Cardiac septum (tissue), 1 donor: ENCODE measurements at regions not wholly inside any gene's neighbourhood (a gene's known extent, or its start where the extent isn't known, plus 50 kb on each side); places are given as distances from the start of the nearest gene placed in this dataset.

ENCODE experiments used
- DNase-seq: peaks from one replicate; pipeline ENCODE4 v3.0.0-alpha.2; 2020; ENCODE audit warnings: low spot score
- intact Hi-C: fragments of 100-400 bp; cut with DNase I; formaldehyde crosslinking; loops from one replicate; pipeline ENCODE4 v1.14.0; 2022
- donor health status: DM: no; HTN: no; CAD: no.

DNA sequence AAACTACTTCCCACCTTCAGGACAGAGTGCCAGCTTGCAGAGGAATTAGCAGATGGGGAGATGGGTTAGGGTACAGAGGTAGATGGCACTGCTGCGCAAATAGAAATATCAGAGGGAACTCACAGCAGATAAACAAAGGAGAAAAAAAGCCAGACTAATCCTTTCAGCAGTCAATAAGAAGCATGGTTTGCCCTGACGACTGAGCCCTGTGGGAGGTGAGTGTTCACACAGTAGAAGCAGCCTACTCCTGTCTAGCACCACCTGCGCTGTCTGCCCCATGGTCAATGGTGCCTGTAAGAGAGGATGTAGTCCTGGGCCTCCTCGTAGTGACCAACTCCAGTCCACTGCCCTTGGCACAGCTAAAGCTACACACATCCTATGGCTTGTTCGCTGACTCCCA lies 174.1 kb downstream of the IBTK start:
- intact Hi-C loops: no loop called here
- no peak for DNase-seq

DNA sequence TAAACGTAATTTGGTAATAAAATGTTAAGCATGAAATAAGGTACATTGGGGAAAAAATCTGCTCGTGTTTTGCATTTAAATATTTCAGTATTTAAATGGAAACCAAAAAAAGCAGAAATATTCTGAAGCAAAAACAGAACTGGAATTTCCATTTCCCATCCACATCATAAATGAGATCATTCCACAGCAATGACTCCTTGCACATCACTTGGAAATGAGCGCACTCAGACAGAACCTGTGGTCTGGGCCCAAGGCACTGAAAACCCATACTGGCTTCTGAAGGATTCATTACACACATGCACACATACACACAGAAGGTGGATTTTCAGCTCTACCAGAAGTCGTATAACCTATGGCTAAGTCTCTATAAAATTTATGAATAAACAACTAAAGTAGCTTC lies 174.8 kb downstream of the IBTK start:
- DNase-seq: no peak
- intact Hi-C loops: no loop called here

DNA sequence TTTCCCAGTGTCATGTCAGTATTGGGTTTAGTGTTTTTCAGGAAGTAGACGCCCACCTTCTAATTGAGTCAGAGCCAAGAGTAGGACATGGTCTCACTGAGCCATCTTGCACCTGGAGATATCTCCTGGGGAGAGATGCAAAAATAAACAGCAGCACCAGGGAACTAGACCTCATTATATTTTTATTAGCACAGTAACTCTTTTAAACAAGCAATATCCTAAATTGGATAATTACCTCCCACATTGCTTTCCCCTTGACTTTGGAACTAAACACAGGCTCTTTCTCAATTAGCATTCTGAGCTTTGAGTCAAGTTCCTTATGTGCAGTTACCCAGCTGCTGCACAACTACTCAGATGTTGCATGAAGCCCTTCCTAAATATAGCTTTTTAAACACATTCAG lies 175.4 kb downstream of the IBTK start:
- intact Hi-C loops: no loop called here
- DNase-seq: no peak

DNA sequence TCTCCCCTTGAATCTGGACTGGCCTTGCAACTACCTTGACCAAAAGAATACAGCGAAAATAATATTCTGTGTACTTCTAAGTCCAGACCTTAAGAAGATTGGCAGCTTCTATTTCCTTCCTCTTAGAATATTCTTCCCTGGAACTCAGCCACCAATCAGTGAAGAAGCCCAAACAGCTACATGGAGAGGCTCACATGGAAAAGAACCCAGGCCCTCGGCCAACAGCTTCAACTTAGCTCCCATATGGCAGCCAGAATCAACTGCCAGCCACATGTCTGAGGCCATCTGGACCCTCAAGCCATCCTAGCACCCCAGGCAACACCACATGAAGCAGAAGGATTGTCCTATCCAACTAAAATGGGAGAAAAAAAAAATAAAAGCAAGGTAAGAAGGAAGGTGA lies 178.8 kb downstream of the IBTK start:
- intact Hi-C loops: no loop called here
- no peak for DNase-seq

DNA sequence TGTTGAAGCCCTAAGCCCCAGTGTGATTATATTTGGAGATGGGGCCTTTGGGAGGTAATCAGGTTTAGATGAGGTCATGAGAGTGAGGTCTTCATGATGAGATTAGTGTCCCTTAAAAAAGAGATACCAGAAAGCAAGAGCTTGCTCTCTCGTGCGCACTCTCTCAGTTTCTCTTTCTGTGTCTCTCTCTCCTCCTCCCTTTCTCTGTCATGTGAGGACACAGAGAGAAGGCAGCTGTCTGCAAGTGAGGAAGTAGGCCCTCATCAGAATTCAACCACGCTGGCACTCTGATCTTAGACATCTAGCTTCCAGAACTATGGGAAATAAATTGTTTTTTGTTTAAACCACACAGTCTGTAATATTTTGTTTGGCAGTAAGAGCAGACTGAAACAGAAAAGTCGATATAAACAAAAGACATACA lies 180.5 kb downstream of the IBTK start:
- DNase-seq: no peak
- intact Hi-C loops: no loop called here

DNA sequence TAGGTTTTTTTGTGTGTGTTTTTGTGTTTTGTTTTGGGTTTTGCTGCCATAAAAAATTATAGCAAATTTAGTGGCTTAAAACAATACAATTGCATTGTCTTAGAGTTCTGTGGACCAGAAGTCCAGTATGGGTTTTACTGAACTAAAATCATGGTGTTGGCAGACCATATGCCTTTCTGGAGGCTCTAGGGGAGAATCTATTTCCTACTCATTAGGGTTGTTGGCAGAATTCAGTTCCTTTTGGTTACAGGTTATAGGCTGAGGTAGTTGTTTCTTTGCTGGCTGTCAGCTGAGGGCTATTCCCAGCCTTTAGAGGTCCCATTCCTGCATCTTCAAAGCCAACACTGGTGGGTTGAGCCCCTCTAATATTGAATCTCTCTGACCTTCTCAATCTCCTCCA lies 181.3 kb downstream of the IBTK start:
- intact Hi-C loops: no loop called here
- DNase-seq: no peak

DNA sequence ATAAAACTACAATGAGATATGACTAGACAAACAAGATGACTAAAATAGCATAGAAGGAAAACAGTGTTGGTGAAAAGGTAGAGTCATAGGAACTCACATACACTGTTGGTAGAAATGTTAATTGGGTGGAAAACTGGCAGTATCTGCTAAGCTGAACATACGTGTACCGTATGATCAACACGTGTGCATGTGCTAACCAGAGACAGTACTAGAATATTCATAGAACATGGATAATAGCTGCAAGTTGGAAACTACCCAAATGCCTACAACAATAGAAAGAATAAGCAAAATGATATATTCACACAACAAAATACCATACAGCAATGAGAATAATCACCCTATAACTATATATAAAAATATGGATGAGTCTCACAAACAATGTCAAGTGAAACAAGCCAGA lies 184.0 kb downstream of the IBTK start:
- intact Hi-C loops: no loop called here
- no peak for DNase-seq

DNA sequence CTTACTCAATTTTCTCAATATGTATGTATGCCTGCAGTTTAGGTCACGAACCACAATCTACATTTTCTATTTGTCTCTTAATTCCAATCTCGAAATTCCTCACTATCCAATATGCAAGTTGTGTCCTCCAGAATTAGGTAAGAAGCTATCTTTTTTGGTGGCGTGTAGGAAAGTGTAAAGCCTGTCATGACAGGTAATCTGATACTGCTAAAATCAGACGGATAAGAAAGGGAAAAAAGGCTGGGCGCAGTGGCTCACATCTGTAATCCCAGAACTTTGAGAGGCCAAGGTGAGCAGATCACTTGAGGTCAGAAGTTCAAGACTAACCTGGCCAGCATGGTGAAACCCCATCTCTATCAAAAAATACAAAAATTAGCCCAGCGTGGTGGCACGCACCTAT lies 185.3 kb downstream of the IBTK start:
- DNase-seq: no peak
- intact Hi-C loops: no loop called here

DNA sequence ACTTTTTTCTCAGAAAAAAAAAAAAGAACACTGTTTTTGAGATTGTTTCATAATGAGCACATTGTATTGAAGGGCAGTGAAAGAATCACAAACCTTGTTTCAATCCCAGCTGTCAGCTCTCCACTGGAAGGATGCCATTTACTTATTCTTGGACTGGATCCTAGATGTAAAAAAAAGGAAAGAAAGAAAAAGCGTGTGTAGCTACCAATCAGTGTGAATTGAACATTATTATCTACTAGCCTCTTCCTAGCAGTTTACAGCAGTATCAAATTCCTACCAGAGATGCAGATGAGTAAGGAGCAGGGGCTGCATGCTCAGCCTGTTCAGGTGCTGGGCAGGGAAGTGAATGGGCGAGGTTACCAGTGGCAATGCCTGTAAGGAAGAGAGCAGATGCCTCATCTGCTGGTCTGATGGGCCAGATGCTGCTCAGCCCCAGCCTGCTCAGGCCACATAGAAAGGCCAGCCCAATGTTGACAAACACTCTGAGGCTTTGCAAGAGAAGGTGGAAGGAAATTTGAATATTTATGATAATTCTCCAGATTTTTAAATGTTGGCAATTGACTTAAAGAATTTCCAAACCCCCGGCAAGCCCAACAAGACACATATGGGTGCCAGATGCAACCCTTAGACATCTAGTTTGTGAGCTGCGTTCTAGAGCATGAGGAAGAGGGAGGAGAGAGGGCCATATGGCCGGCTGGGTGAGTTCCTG lies 189.5 kb downstream of the IBTK start:
- no peak for DNase-seq
- intact Hi-C loops: no loop called here

DNA sequence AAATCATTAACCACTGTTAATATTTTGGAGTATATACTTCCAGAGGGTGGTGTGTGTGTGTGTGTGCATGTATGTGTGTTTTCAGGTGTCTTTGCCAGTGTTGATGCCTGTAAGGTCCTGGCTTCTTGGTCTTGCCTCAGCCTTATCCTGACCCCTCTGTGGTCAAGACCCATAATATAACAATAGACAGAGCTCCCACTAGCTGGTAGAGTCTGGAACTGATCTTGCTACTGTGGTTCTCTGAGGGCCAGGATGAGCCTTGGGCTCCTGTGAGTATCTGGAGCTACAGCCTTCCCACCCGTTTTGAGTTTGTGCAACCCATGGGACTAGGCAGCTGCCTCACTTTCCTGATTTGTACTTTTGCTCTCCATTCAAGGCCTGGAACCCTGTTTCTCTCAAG lies 191.0 kb downstream of the IBTK start:
- intact Hi-C loops: no loop called here

DNA sequence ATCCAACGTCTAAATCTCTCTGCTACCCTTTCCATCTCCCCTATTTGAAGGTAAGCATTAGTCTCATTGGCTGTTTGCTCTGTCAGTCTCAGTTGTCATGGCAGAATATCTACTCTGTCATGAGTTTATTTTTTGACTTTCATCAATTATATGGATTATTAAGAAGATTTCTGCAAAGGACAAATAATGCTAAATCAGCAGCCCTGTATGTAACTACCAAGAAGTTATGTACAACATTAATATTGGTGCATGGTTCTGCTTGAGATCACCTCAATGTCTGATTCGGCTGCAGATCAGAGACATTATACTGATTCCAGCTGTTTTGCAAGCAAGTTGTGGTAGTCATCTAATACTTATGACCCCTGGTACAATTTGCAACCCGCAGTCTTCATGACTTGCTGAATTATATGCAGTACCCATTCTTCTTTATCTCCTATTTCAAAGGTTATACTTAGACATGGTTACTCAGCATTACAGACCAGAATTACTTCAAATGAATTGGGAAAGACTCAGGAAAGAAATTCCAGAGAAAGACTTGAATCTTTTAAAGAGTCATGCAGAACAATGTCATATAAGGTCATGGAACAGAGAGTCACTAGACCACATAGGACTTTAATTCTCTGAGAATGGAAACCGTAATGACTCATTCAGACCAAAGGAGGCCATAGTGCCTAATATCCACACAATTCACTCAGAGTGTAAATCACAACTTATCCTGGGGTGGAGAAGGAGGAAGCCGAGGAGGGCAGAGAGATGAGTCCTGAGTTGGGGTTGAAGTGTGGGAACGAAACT lies 201.4 kb downstream of the IBTK start:
- DNase-seq: no peak
- intact Hi-C loops: no loop called here

More for the DNA sequence above, 191.0 kb downstream of the IBTK start:
- no peak for DNase-seq

DNA sequence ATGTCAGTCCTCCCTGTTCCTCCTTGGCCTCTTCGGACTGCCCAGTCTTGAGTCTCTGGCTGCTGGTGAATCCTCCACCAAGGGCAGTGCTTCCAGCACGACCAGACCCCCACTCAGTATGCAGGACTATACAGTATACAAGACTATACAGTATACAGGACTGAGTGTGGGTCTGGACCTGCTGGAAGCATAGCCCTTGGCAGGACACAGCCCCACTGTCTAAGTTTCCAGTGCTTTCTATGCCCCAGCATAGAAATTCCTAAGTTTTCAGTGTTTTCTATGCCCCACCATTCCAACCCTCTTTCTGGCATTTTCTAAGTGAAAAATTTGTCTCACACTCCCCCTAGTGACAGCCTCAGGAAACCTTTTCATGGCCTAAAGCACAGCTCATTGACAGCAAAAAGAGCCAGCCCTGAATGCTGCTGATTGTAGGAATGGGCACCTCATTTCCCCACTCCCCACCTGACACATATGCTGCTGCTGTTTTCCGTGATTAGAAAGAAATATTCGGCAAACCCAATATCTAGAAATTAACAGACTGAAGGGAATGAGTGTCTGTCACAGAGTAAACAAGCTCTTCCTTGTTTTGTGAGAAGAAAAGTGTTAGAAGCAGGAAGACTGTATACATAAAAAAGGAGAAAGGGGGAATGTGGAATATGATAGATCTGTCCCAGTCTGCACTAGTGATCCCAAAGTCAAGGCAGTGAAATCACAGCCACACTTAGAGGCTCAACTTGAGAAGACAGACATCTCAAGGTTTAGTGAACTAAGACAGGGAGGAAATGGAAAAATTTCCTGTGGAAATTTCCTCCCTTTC lies 206.9 kb downstream of the IBTK start:
- intact Hi-C loops: loop anchor here (5.0 kb wide), 1 partner anchor 288 kb away; the partner anchor contains the start of gene TENT5A
- DNase-seq: no peak

DNA sequence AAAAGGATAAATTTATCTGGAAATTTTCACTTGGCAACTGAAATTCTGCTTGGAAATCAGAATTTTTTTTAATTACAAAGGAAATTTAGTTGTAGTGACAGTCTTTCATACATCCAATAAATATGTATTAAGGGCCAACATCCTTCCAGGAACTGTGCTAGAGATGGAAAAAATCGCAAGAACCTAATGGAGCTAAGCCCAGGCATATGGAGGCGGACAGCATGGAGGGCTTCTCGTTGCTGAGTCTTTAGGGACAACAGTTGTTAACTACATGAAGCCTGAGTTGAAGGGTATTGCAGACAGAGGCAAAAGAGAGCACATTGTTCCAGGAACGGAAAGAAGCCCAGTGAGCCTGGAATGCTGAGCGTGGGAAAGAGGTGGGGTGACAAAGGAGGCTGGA lies 208.9 kb downstream of the IBTK start:
- no peak for DNase-seq
- intact Hi-C loops: no loop called here

DNA sequence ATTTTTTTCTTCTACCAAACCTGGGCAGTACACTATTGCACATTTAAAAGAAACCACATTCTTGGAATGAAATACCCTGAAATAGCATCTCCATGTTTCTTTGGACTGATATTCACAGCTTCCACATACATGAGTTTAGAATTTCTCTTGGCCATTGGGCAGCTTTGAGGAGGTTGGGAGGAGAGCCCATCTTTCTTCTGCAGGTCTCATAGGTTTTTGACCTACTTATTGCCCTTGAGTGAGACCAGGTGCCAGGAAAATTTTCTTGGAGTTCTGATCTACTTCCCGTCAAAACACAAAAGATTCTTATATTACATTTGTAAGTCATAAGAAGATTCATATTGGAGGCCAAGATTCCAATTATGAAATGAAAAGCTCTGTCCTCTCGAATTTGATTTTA lies 212.0 kb downstream of the IBTK start:
- intact Hi-C loops: no loop called here
- DNase-seq: no peak

DNA sequence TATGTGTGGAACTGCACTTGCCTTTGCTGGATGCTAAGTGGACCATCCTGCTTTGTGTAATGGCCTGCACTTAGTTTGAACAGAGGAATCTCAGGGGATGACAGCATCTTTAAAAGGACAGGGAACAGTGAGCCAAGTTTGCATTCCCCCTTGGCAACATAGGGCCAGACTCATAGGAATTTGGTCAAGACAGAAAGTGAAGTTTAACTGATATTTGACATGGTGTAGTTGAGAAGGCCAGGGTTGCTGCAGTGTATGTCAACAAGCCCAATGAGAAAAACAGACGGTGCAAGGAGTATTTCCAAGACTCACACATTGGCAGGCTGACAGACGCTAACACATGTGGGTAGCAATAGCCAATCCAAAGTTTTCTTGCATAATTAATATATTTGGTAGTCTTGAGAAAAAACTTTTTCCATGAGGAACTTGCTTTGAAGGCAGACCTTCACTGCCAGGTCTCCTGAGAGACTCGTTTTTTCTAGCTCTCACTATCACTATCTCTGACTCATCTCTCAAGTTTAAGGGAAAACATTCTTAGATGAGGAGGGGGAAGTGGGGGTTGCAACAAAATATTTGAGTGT lies 213.8 kb downstream of the IBTK start:
- DNase-seq: no peak
- intact Hi-C loops: no loop called here

DNA sequence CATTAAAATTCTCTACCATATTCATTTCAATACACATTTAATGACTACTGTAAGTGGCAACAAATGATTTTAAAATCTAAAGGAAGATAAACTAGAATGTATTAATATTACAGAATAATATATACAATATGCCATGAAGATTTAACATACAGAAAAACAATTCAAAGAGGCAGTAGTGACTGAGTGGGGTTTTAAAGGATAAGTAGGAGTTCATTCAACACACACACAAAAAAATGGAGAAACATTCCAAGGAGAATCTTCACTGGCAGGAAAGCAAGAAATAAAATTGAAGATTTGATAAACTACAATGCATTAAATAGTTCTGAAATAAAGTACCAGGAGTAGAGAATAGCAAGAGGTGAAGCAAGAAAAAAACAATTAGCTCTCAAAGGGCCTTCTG lies 215.1 kb downstream of the IBTK start:
- DNase-seq: no peak
- intact Hi-C loops: no loop called here

DNA sequence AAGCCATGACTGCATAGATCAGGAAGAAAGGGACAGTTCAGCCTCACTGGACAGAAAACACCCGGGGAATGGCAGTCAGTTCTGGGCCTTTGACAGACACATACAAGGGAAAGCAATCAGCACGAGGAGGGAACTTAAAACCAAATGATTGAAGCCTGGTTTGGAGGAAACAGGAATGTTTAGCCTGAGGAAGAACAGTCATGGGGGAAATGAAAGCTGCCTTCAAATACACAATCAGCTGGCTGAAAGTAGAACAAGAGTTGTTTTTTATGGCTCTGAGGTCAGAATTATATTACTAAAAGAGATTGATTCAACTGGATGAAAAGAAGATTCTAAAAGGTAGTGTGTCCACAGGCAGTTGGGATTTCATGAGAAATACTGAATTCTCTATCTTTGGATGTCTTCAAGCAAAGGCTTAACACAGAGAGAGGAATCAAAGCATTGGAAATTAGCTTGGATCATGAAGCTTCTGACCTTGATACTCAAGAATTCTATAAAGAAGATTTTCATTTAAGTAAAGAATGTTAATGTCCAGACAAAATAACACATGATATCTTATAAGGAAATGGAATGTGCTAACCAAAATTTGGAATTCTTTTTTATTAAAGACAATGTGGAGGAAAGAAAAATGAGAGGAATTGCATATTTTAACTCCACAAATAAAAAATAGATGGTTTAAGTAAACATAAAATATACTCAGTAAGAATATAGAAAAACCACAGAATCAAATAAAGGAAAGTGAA lies 216.6 kb downstream of the IBTK start:
- no peak for DNase-seq
- intact Hi-C loops: no loop called here

DNA sequence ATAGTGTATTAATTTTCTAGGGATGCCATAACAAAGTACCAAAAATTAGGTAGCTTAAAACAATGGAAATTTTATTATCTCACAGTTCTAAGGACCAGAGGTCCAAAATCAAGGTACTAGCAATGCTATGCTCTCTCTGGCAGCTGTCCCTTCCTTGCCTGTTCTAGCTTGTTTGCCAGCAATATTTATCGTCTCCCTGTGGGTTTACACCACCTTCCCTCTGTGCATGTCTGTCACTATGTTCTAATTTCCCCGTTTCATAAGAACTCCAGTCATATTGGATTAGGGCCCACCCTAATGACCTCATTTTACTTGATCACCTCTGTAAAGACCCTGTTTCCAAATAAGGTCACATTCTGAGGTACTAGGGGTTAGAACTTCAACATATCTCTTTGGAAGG lies 217.2 kb downstream of the IBTK start:
- intact Hi-C loops: no loop called here
- DNase-seq: no peak

DNA sequence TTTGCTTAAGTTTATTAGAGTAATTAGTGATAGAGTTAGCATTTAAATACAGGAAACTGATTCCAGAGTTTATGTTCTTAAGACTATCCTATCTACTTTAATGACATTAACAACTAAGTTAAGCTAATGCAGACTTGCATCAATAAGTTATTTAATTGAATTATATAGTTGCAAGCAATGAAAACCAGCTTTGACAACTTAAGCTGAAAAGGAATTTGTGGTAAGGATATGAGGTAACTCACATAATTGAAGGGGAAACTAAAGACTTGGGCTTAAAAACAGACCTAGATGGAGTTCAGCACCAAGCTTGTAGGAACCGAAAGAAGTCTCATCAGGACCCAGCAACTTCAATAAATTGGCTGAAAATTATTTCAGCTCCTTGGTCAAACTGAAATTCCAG lies 222.3 kb downstream of the IBTK start:
- intact Hi-C loops: no loop called here
- DNase-seq: no peak
